NCI-H748 (cell line): ENCODE measurements at regions not wholly inside any gene's neighbourhood (a gene's known extent, or its start where the extent isn't known, plus 50 kb on each side); places are given as distances from the start of the nearest gene placed in this dataset.
"Not testable (repeated sequence)": the region's sequence is repeated elsewhere in the genome, so short reads cannot be mapped to it uniquely, and the experiment has no call there.

Experiments used
- DNase-seq: peaks from one replicate; lab custom pipeline; 2025; ENCODE audit not compliant: unreplicated experiment; lab: John Stamatoyannopoulos, UW

DNA sequence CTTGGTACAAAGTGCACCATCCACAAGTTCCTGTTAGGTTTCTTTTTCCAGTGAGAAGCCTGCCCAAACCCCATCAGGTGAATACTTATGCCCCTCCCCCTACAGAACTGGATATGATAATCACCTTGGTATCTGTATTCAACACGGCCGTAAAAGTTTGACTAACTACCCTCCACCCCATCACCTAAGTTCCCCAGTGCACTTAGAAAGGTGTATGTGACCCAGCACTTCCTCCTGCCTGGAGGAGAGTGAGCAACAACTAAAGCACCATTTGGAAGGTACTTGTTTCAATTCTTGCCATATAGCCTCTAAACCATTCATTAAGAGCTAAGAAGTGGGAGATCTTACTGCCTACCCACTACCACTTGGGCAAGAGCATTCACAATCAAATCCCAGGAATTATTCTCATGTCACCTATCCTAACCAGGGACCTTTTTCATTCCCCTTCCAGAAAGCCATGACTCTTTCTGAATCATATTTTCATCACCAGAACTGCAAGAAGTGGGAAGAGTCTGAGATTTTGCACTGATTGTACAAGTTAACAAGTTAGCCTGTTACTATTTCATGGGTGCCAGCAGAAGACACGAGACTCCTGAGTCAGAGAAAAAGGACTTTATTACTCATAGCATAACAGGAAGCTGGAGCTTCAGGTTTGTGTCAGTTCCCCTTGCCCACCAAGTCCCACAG is 53.5 kb upstream of the NDUFV2 start:
- no peak for DNase-seq

DNA sequence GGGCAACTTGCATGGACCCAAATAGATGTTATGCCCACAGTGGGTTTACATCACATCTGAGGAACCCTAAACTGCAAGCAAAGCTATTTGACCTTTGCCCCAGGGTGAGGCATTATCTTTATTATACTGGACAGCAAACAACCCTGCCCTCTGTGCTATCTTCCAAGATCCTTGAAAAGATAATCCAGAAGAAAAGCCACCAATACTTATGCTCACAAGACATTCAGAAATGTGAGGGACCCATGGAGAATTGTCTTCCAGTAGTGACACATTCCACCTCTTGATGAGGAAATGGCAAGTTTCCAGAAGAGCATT is 53.0 kb upstream of the NDUFV2 start:
- no peak for DNase-seq

DNA sequence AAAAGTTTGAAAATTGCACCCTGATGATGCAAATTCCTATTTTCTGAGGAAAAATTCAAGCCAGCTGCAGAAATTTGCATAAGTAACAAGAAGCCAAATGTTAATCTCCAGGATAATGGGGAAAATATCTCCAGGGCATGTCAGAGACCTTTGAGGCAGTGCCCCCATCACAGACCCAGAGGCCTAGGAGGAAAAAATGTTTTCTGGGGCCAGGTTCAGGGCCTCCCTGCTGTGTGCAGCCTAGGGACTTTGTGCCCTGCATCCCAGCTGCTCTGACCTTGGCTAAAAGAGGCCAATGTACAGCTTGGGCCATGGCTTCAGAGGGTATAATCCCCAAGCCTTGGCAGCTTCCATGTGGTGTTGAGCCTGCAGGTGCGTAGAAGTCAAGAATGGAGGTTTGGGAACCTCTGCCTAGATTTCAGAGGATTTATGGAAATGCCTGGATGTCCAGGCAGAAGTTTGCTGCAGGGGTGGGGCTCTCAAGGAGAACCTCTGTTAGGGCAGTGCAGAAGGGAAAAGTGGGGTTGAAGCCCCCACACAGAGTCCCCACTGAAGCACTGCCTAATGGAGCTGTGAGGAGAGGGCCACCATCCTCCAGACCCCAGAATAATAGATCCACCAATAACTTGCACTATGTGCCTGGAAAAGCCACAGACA is 51.7 kb upstream of the NDUFV2 start:
- DNase-seq = not testable (repeated sequence)
